ENCODE measurements at regions not wholly inside any gene's neighbourhood (a gene's known extent, or its start where the extent isn't known, plus 50 kb on each side); places are given as distances from the start of the nearest gene placed in this dataset.

DNA sequence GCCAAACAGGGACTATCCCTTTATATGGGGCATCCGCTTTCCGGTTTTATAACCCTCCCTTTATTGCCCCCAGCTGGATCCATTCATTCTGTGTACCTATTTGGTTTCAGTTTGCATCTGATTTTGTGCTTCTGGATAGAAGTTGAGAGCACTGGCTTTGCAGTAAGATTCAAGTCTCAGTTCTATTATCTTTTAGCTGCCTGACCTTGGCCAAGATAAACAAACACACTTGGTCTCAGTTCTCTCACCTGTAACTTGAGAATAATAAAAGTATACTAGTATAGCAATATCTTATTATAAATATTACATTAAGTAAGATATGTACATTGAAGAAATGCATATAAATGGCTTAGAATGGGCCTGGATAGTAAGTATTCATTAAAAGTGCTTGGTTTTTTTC is 182.4 kb upstream of the TSHZ2 start:
- TF ChIP-seq, protein P1, sequence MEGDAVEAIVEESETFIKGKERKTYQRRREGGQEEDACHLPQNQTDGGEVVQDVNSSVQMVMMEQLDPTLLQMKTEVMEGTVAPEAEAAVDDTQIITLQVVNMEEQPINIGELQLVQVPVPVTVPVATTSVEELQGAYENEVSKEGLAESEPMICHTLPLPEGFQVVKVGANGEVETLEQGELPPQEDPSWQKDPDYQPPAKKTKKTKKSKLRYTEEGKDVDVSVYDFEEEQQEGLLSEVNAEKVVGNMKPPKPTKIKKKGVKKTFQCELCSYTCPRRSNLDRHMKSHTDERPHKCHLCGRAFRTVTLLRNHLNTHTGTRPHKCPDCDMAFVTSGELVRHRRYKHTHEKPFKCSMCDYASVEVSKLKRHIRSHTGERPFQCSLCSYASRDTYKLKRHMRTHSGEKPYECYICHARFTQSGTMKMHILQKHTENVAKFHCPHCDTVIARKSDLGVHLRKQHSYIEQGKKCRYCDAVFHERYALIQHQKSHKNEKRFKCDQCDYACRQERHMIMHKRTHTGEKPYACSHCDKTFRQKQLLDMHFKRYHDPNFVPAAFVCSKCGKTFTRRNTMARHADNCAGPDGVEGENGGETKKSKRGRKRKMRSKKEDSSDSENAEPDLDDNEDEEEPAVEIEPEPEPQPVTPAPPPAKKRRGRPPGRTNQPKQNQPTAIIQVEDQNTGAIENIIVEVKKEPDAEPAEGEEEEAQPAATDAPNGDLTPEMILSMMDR (conservative IDR thresholded peaks at IDR 0.05 in 1 of 2, IDR thresholded peaks at IDR 0.05 in 1 of 2; ENCODE audit: low read depth in 1 of 2, low read length in 2 of 2): no peak
- no peak for TF ChIP-seq EZH2 (IDR thresholded peaks at IDR 0.05; ENCODE audit: low read length, missing control alignments)
